ENCODE measurements at regions not wholly inside any gene's neighbourhood (a gene's known extent, or its start where the extent isn't known, plus 50 kb on each side); places are given as distances from the start of the nearest gene placed in this dataset.

GRCh38 chr1:213728593-213729536, 258.9 kb upstream of the PROX1 start:
- DNase-seq (no peak), ATAC-seq (no peak)

- ATAC-seq (no peak), DNase-seq (no peak)
These were observed 254.1 kb upstream of the PROX1 start for GRCh38 chr1:213733705-213734104.

GRCh38 chr1:213737398-213738035, 250.3 kb upstream of the PROX1 start:
- DNase-seq, result no peak
- ATAC-seq, result no peak

GRCh38 chr1:213738658-213739057, 249.1 kb upstream of the PROX1 start:
- no peak for DNase-seq
- ATAC-seq, result no peak

GRCh38 chr1:213742992-213743391, 244.8 kb upstream of the PROX1 start:
- ATAC-seq (no peak), DNase-seq (no peak)

- ATAC-seq, result no peak
These were observed 243.0 kb upstream of the PROX1 start for GRCh38 chr1:213744780-213745179.

GRCh38 chr1:213745451-213745850, 242.3 kb upstream of the PROX1 start:
- no peak for ATAC-seq
- DNase-seq, result no peak

More at GRCh38 chr1:213744780-213745179, 243.0 kb upstream of the PROX1 start:
- DNase-seq, result no peak

GRCh38 chr1:213749558-213749957, 238.2 kb upstream of the PROX1 start:
- DNase-seq (no peak), ATAC-seq (no peak)

GRCh38 chr1:213750231-213751063, 237.3 kb upstream of the PROX1 start:
- DNase-seq (no peak), ATAC-seq (no peak)

GRCh38 chr1:213751064-213751397, 236.7 kb upstream of the PROX1 start:
- DNase-seq, result no peak
- ATAC-seq, result no peak

- DNase-seq (no peak), ATAC-seq (no peak)
These were observed 228.2 kb upstream of the PROX1 start for GRCh38 chr1:213759359-213760181.

GRCh38 chr1:213761845-213762407, 225.8 kb upstream of the PROX1 start:
- peak; percentile 90 for ATAC-seq

GRCh38 chr1:213767683-213768082, 220.1 kb upstream of the PROX1 start:
- no peak for ATAC-seq
- no peak for DNase-seq

More at GRCh38 chr1:213761845-213762407, 225.8 kb upstream of the PROX1 start:
- peak; percentile 17 for DNase-seq

GRCh38 chr1:213772128-213773063, 215.4 kb upstream of the PROX1 start:
- no peak for DNase-seq
- ATAC-seq, result no peak

GRCh38 chr1:213773975-213774374, 213.8 kb upstream of the PROX1 start:
- no peak for DNase-seq
- no peak for ATAC-seq

GRCh38 chr1:213776969-213777368, 210.8 kb upstream of the PROX1 start:
- no peak for ATAC-seq
- DNase-seq, result no peak

- DNase-seq (no peak), ATAC-seq (no peak)
These were observed 208.5 kb upstream of the PROX1 start for GRCh38 chr1:213779228-213779627.

GRCh38 chr1:213782941-213783672, 204.7 kb upstream of the PROX1 start:
- ATAC-seq, result no peak

GRCh38 chr1:213783893-213784292, 203.9 kb upstream of the PROX1 start:
- no peak for DNase-seq
- ATAC-seq, result no peak

More at GRCh38 chr1:213782941-213783672, 204.7 kb upstream of the PROX1 start:
- DNase-seq, result no peak
